Activated CD8-positive, alpha-beta memory T cell treated with anti-CD3 and anti-CD28 coated beads for 24 hours (primary cell): ENCODE measurements at regions not wholly inside any gene's neighbourhood (a gene's known extent, or its start where the extent isn't known, plus 50 kb on each side); places are given as distances from the start of the nearest gene placed in this dataset.

ENCODE experiments used
- DNase-seq: peaks from one replicate; pipeline ENCODE4 v3.0.0-alpha.2; 2020

DNA sequence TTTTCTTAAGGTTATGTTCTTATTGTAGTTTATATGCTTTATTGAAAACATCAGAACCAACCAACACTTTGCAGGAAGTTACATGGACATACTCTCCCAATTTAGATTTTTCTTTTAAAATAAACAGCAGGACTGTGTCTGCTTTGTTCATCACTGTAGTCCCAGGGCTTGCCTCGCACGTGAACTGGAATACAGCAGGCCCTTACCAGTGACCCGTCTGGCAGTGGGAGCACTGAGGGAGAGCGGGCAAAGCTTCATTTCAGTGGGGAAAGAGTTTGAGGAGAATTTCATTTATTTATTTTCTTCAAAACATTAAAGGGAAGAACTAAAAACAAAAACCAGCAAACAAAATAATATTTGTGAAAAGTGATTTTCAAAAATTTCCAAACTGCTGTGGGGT, 230.8 kb downstream of the PAX1 start:
- no peak for DNase-seq

- DNase-seq, result no peak
Observed at GRCh38 chr20:21933526-21933925, 228.1 kb downstream of the PAX1 start.

DNA sequence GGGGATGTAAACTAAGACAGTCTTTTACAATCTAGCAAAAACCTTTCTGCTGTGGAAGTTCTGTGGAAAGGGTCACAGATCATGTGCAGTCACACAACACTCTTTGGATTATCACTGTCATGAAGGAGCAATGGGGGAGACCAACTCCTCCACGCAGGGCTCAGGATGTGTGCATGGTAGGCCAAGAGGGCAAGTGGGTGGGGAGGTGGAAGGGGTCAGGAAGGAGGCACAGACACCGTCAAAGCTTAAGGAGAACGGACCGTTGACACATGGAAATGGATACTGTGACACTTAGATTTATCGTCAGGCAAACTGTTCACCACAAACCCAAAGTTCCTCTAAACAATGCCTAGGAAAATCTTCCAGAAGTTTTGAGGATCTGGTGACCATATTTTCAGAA, 215.8 kb downstream of the PAX1 start:
- DNase-seq, result no peak

- no peak for DNase-seq
Observed at GRCh38 chr20:21920211-21920610, 214.7 kb downstream of the PAX1 start.

GRCh38 chr20:21918398-21918797, 212.9 kb downstream of the PAX1 start:
- DNase-seq, result no peak

- DNase-seq, result no peak
Observed at GRCh38 chr20:21902391-21902790, 196.9 kb downstream of the PAX1 start.

DNA sequence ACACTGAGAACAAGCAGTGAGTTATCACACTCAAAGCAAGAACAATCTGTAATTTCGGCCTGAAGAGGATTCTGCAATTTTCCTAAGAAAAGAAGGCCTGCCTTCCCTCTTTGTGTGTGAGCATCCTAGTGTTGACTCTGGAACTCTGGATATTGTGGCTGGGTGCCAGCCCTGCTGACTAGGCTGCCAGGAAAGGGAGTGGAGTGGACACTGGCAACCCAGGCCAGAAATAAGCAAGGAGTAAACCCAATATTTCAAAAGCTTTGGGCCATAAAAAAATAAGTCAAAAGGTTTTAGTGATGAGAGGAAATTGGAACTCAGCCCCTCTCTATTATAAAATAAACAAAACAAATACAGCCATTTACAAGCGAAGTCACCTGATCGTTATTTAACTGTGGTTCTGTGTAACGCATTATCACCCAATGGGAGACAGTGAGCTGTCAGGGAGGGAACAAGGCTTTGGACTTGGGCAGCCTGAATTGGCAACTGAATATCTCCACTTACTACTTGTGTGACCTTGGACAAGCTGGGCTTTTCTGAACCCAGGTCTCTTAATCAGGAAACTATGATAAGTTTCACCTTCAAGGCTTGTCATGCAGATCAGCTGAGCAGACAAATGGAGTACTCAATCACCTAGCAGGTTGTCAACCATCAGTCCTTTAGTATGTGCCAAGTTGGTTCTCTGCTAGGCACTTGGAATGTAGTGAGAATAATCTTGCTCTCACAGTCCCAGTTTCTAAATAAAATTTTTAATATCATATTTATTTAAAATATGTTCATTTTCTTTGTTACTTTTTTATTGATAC, 196.2 kb downstream of the PAX1 start:
- no peak for DNase-seq

DNA sequence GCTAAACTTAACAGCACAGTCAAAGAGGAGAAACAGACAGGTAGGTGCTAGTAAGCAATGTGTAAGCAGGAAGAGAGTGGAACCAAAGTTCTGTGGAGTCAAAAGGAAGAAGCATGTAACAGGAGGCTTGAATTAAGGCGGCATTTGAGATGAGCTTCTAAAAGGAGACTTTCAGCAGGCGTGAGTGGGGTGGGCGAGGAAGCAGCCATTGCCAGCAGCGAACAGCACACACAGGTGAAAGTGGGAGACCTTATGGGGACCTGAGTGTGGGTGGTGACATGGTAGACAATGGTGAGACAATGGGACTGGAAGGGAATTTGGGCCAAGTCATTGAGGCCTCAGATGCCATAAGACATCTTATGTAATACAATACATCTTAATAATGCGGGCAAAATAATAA, 195.0 kb downstream of the PAX1 start:
- DNase-seq, result no peak

DNA sequence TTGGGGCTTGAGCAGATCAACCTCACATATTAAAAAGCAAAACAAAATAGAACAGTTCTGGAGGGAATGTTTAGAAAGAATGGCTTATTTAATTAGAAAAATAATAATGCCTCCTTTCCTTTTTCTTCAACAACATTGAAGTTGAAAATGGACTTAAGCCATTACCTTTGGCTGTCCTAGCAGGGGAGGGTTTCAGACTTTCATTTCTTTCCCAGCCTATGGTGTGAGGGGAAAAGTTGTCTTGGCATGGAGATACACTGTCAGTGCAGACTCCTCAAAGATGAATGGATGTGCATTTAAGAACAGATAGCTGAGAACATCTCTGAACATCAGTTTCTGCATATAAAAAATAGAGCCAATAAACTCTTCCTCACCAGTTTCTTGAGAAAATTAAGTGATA, 169.5 kb downstream of the PAX1 start:
- DNase-seq, result no peak

DNA sequence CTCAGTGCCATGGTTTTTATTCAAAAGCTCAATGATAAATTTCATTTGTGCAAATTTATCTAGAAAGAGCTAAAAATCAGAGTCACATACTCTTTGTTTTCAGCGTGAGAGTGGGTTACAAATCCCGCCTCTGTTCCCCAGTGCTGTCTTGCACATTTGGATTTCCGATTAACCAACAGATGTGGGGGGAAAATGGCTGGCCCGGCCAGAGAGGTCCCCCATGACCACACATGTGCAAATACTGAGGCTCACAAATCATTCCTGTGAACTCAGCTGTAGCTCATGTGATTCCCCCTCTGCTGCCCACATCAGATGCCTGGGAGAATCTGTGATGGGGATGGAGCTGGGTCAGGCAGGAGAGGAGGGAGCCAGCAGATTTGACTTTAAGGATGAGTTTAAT, 168.7 kb downstream of the PAX1 start:
- DNase-seq, result no peak

- DNase-seq, result no peak
Observed at GRCh38 chr20:21873291-21873690, 167.8 kb downstream of the PAX1 start.

DNA sequence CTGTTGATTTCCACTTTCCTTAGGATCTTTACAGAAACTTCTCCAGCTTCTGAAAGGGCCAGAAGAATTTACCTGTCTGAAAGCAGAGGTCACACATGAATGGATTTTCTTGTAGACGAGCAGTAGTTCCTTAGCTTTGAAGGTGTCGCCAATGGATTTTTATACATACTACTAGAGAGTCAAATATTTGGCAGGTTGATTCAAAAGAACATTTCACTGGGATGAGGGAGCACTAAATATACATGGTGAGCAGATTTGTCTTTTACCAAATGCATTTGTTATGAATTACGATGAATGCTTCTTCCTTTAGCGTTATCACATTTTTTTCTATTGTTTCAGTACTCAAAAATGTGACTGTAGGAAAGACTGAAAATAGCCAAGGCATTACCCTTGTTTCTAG, 162.3 kb downstream of the PAX1 start:
- DNase-seq, result no peak

DNA sequence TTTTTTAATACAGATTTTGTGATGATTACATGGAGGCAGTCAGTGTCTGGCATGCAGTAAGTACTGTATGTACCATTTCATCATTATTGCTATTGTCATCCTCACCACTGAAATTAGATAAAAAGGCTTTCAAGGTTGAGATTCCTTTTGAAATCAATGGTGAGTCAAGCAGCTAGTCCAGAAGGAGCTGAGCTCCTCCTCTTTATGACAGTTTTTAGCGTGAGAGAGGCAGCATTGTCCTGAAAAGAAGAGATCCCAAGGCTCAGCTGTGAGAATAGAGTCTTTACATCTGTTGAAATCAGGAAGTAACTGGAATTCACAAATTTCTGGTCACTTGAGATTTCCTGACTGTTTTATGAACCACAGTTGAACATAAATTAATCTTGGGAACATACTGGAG, 161.9 kb downstream of the PAX1 start:
- DNase-seq, result no peak

GRCh38 chr20:21862956-21863355, 157.5 kb downstream of the PAX1 start:
- no peak for DNase-seq

- no peak for DNase-seq
Observed at GRCh38 chr20:21862259-21862946, 156.9 kb downstream of the PAX1 start.

DNA sequence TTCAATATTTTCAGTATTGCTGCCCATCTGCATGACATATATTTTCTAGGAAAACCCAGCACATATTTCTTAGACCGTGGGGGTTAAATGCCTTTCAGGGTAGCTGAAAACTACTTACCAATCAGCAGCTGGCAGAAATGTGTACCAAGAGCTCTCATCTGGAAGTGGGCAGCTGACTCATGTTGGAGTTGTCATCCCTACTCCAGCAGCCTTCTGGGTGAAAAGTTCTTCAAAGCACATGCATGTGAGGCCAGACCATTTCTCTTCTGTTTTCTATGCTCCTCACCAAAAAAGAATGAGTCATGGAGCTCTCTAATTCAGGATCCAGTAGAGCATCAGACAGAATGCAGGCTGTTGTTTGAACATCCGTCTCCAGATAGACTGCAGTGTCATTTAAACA, 135.5 kb downstream of the PAX1 start:
- no peak for DNase-seq

DNA sequence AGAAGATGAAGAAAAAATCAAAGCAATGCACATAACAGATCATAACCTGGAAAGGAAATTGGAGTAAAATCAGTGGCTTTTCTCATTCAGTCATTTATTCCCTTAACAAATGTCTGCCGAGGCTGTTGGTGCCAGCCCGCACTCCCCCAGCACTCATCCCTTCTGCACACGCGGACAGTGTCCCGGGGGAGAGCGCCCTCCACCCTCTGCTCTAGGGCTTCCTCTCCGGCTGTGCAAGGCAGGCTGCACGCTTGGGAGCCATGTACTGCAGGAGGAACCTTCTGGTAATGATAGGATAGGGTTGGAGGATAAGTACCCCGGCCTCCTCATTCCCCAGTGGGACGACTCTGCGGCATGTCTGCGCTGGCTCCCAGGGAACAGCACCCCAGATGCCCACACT, 134.5 kb downstream of the PAX1 start:
- no peak for DNase-seq

DNA sequence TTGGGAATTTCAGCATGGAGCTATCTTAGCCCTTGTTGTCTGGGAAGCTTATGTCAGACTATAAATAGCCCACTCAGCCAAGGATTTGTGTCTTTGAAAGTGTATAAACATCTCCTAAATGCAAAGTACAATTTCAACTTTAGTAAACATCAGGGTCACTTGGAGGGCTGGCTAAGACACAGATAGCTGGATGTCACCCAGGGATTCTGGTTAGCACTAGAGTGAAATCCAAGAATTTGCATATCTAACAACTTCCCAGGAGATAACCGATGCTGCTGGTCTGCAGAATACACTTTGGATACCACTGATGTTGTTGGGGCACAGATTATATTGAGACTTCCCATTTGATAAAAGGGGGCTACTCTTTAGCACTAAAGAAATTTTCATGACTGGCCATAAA, 130.9 kb downstream of the PAX1 start:
- DNase-seq, result no peak

DNA sequence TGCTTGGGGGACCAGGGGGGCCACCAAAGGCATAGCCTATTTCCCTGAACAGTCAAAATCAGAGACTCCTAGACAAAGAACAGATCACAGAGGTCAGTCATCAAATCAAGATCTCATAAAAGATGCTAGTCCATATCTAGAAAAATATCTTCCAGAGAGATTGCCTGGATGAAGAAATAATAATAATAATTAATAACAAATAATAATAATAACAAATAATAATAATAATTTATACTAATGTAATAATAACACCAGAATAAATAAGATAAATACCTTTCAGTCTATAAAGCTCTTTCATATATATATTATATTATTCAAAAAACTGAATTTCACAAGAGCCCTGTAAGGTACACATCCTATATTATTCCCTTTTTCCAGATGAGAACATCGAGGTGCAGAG, 129.6 kb downstream of the PAX1 start:
- no peak for DNase-seq

- DNase-seq, result no peak
Observed at GRCh38 chr20:21832442-21833385, 127.2 kb downstream of the PAX1 start.

- DNase-seq, result no peak
Observed at GRCh38 chr20:21826976-21827375, 121.5 kb downstream of the PAX1 start.

- DNase-seq, result no peak
Observed at GRCh38 chr20:21821358-21821757, 115.9 kb downstream of the PAX1 start.

DNA sequence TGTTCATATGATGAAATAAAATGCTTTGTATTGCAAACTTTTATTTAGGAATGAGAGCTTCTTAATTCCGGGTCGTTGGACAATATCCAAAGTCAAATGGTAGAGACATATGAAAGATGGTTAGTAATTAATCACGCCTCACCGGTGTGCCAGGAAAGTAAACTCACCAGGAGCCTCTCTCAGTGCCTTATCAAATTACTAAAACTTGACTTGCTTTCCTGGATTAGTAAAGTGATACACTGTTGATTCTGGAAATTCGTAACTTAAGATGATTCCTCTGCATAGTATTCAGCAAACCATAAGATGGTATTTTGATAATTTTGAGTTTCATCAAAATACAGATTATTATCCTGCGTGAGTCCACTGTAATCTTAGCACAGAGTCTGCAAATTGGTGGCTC, 115.2 kb downstream of the PAX1 start:
- no peak for DNase-seq

DNA sequence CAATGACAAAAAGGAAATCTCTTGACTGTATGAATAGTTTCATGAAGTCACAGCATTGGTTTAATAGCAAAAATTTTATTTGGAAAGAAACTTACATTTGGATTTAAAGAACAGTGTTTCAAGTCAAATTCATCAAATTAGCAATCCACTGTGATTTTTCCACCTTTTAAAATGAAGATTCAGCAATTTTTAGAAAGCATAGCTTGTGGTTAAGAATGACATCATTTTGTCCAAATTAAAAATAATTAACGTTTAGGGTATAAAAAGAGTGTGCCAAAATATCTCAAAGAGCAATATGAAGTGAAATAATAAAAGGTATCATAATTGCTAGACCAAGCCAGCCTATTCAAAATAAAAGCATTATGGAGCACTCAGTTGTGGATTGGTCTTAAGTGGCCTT, 114.6 kb downstream of the PAX1 start:
- DNase-seq, result no peak
